SK-N-SH (cell line): ENCODE measurements at regions not wholly inside any gene's neighbourhood (a gene's known extent, or its start where the extent isn't known, plus 50 kb on each side); places are given as distances from the start of the nearest gene placed in this dataset.

Experiments used
- CTCF ChIA-PET: fragments of 300-600, 350-600 bp; formaldehyde crosslinking; extraction: SDS; loops from one replicate; lab custom pipeline; 2021; lab: Yijun Ruan, JAX
- POLR2A ChIA-PET: fragments of 350-600 bp; sonication (Branson Sonifier 250); formaldehyde crosslinking; extraction: SDS; loops from one replicate; lab custom pipeline; 2020; ENCODE audit warnings: antibody characterized with exemption, inconsistent platforms; lab: Yijun Ruan, JAX
- DNase-seq: peaks from one replicate; pipeline ENCODE4 v3.0.0; 2012
- H2AFZ ChIP-seq: fragments of 200-600 bp; sonication (generic); 2 replicates; pipeline ENCODE4 v1.8.1; 2016; ENCODE audit warnings: antibody characterized with exemption, mild to moderate bottlenecking, low read depth
- H3F3A ChIP-seq: fragments of 200-600 bp; sonication (generic); replicated peaks from 2 replicates; pipeline ENCODE3; 2016; ENCODE audit warnings: antibody characterized with exemption, mild to moderate bottlenecking; ENCODE audit not compliant: insufficient read depth
- H3K27ac ChIP-seq, 2 experiments: fragments of 200-500 bp in 1 of 2; fragments of 200-600 bp in 1 of 2; sonication (Bioruptor generic) in 1 of 2; sonication (generic), shearing (Covaris generic) in 1 of 2; 2 replicates each; pipeline versions ENCODE4 v1.5.1 to v1.6.1; 2014 to 2016; ENCODE audit warnings: low read depth in 2 of 2, inconsistent platforms in 1 of 2, low read length in 1 of 2, mild to moderate bottlenecking in 1 of 2, mixed read lengths in 1 of 2
- H3K27me3 ChIP-seq: fragments of 200-600 bp; sonication (generic), shearing (Covaris generic); 2 replicates; pipeline ENCODE4 v1.6.1; 2016; ENCODE audit warnings: mixed run types; ENCODE audit not compliant: insufficient read depth
- H3K36me3 ChIP-seq, 2 experiments: fragments of 200-500 bp in 1 of 2; fragments of 200-600 bp in 1 of 2; sonication (Bioruptor generic) in 1 of 2; sonication (generic) in 1 of 2; replicated peaks in 1 of 2; 2 replicates each; pipeline versions ENCODE3 to v1.5.1; 2014 to 2016; ENCODE audit warnings: low read length in 1 of 2, mild to moderate bottlenecking in 1 of 2; ENCODE audit not compliant: insufficient read depth in 2 of 2, control insufficient read depth in 1 of 2
- H3K4me1 ChIP-seq, 2 experiments: fragments of 200-500 bp in 1 of 2; fragments of 200-600 bp in 1 of 2; sonication (Bioruptor generic) in 1 of 2; sonication (generic), shearing (Covaris generic) in 1 of 2; 2 replicates each; pipeline versions ENCODE4 v1.5.1 to v1.6.1; 2014 to 2016; ENCODE audit warnings: low read depth in 1 of 2, low read length in 1 of 2, mixed run types in 1 of 2; ENCODE audit not compliant: insufficient read depth in 2 of 2, control insufficient read depth in 1 of 2
- H3K4me2 ChIP-seq: fragments of 200-600 bp; sonication (generic), shearing (Covaris generic); 2 replicates; pipeline ENCODE4 v1.6.1; 2017; ENCODE audit warnings: mixed run types
- H3K4me3 ChIP-seq, 2 experiments: fragments of 200-500 bp in 1 of 2; fragments of 200-600 bp in 1 of 2; sonication (Bioruptor generic) in 1 of 2; sonication (generic), shearing (Covaris generic) in 1 of 2; 2 replicates each; pipeline versions ENCODE4 v1.5.1 to v1.8.1; 2014 to 2016; ENCODE audit warnings: low read depth in 2 of 2, inconsistent platforms in 1 of 2, low read length in 1 of 2, mild to moderate bottlenecking in 1 of 2, mixed read lengths in 1 of 2, moderate library complexity in 1 of 2
- H3K79me2 ChIP-seq: fragments of 200-600 bp; sonication (generic); 2 replicates; pipeline ENCODE4 v1.8.1; 2017; ENCODE audit warnings: mild to moderate bottlenecking; ENCODE audit not compliant: insufficient read depth
- H3K9ac ChIP-seq: fragments of 200-600 bp; sonication (generic); 2 replicates; pipeline ENCODE4 v1.6.1; 2017; ENCODE audit warnings: mixed run types
- H3K9me2 ChIP-seq: fragments of 200-600 bp; sonication (generic); 2 replicates; pipeline ENCODE4 v1.6.1; 2017; ENCODE audit warnings: mixed run types
- H3K9me3 ChIP-seq: fragments of 200-600 bp; sonication (generic); 2 replicates; pipeline ENCODE4 v1.6.1; 2017; ENCODE audit warnings: mixed run types, mild to moderate bottlenecking, moderate library complexity
- H4K20me1 ChIP-seq: fragments of 200-600 bp; sonication (generic); 2 replicates; pipeline ENCODE4 v1.6.1; 2017; ENCODE audit warnings: mild to moderate bottlenecking, mixed run types; ENCODE audit not compliant: insufficient read depth
- CTCF ChIP-seq: fragments of 200-600 bp; sonication (generic); IDR thresholded peaks from 2 replicates; pipeline ENCODE4 v1.6.1; 2017; ENCODE audit warnings: antibody characterized with exemption, mild to moderate bottlenecking, moderate library complexity
- ELF1 ChIP-seq: IDR thresholded peaks from 2 replicates; pipeline ENCODE4 v1.4.0; 2012
- FOSL2 ChIP-seq: IDR thresholded peaks from 2 replicates; pipeline ENCODE4 v1.4.0; 2012; ENCODE audit warnings: low read depth, mild to moderate bottlenecking, moderate library complexity, borderline replicate concordance
- FOXM1 ChIP-seq: IDR thresholded peaks from 2 replicates; pipeline ENCODE4 v1.4.0; 2012; ENCODE audit warnings: low read depth, mild to moderate bottlenecking
- GABPA ChIP-seq: IDR thresholded peaks from 2 replicates; pipeline ENCODE4 v1.4.0; 2012; ENCODE audit warnings: low read depth, mild to moderate bottlenecking
- GATA2 ChIP-seq: sonication (generic); formaldehyde crosslinking; IDR thresholded peaks from 2 replicates; pipeline ENCODE4 v1.5.0; 2020; ENCODE audit warnings: mild to moderate bottlenecking, missing genetic modification reagents
- IRF3 ChIP-seq: fragments of 150-350 bp; IDR thresholded peaks from 2 replicates; pipeline ENCODE4 v1.6.1; 2016; ENCODE audit warnings: mild to moderate bottlenecking, low read depth, low read length
- JUND ChIP-seq: IDR thresholded peaks from 2 replicates; pipeline ENCODE4 v1.4.0; 2012
- NFIC ChIP-seq: IDR thresholded peaks from 2 replicates; pipeline ENCODE4 v1.4.0; 2012; ENCODE audit warnings: borderline replicate concordance
- RCOR1 ChIP-seq: fragments of 150-350 bp; IDR thresholded peaks from 2 replicates; pipeline ENCODE4 v1.6.1; 2017; ENCODE audit warnings: antibody characterized with exemption, low read length
- REST ChIP-seq: IDR thresholded peaks from 2 replicates; pipeline ENCODE4 v1.6.1; 2012; ENCODE audit warnings: mild to moderate bottlenecking, low read depth, low read length, moderate library complexity
- RFX5 ChIP-seq: IDR thresholded peaks from 2 replicates; pipeline ENCODE4 v1.6.1; 2012; ENCODE audit warnings: mild to moderate bottlenecking, improper control_type of control experiment, low read length
- RXRA ChIP-seq: IDR thresholded peaks from 2 replicates; pipeline ENCODE4 v1.4.0; 2012; ENCODE audit warnings: low read depth, mild to moderate bottlenecking, borderline replicate concordance
- SMC3 ChIP-seq: IDR thresholded peaks from 2 replicates; pipeline ENCODE4 v1.6.1; 2012; ENCODE audit warnings: low read depth, low read length, improper control_type of control experiment
- TCF12 ChIP-seq: IDR thresholded peaks from 2 replicates; pipeline ENCODE4 v1.4.0; 2012
- USF1 ChIP-seq: IDR thresholded peaks from 2 replicates; pipeline ENCODE4 v1.4.0; 2012; ENCODE audit warnings: low read depth, borderline replicate concordance
- USF2 ChIP-seq: fragments of 150-350 bp; IDR thresholded peaks from 2 replicates; pipeline ENCODE4 v1.6.1; 2017; ENCODE audit warnings: antibody characterized with exemption, low read length, low read depth, borderline replicate concordance
- ZBTB33 ChIP-seq: IDR thresholded peaks from 2 replicates; pipeline ENCODE4 v1.4.0; 2012; ENCODE audit warnings: low read depth, borderline replicate concordance
- WGBS: methylation state at CpG from one replicate; pipeline ENCODE4 v1.1.6; 2017; ENCODE audit warnings: low lambda C conversion rate; 5-methylcytosine and 5-hydroxymethylcytosine counted together

- no peak for TF ChIP-seq ZBTB33
- TF ChIP-seq ELF1 = no peak
- no peak for TF ChIP-seq GABPA
- TF ChIP-seq, all 33 proteins: peak for 0
Measured at GRCh38 chrX:7330556-7330955, 182.6 kb upstream of the PUDP start (continued).

GRCh38 chrX:7318661-7319060 is 170.7 kb upstream of the PUDP start:
- ChIA-PET POLR2A (no interaction called here), CTCF (no interaction called here)
- no peak for DNase-seq

More at GRCh38 chrX:7318661-7319060, 170.7 kb upstream of the PUDP start:
- Histone ChIP-seq H3K4me3 (no peak overlapping the region), H3K9me2 (no peaks in the 10 kb centered on the region), H2AFZ (no peak overlapping the region), H3K4me2 (no peak overlapping the region), H3K27ac (no peak overlapping the region), H3K79me2 (no peaks in the 10 kb centered on the region)
- 26% methylated on average over 2 of the region's 2 CpGs for WGBS
- TF ChIP-seq REST (no peak), TCF12 (no peak), USF1 (no peak), SMC3 (no peak), IRF3 (no peak), RXRA (no peak), GATA2 (CRISPR knock-in tag) (no peak), RCOR1 (no peak), FOXM1 (no peak), FOSL2 (no peak), ZBTB33 (no peak), JUND (no peak), CTCF (no peak), USF2 (no peak), NFIC (no peak), RFX5 (no peak)
- TF ChIP-seq, all 33 proteins: peak for 0
- Histone ChIP-seq H3K4me1 (no peaks in the 10 kb centered on the region), H3K9me3 (no peaks in the 10 kb centered on the region), H4K20me1 (no peaks in the 10 kb centered on the region), H3F3A (no peaks in the 10 kb centered on the region), H3K36me3 (no peaks in the 10 kb centered on the region), H3K9ac (no peak overlapping the region), H3K27me3 (no peaks in the 10 kb centered on the region)
